Ovary (tissue), 3 donors: ENCODE measurements at regions not wholly inside any gene's neighbourhood (a gene's known extent, or its start where the extent isn't known, plus 50 kb on each side); places are given as distances from the start of the nearest gene placed in this dataset.

Experiments used
- CTCF ChIP-seq, 3 donors: fragments of 450-650 bp in 2 of 3; fragments of 200-600 bp in 1 of 3; IDR thresholded peaks; one replicate each; pipeline versions ENCODE4 v1.5.1 to v1.8.0; 2016 to 2022; ENCODE audit warnings: antibody characterized with exemption in 3 of 3, mild to moderate bottlenecking in 1 of 3
- EP300 ChIP-seq: sonication (generic); formaldehyde crosslinking; IDR thresholded peaks from one replicate; pipeline ENCODE4 v1.6.1; 2017; ENCODE audit warnings: antibody characterized with exemption
- donor health status: DM: no; HTN: no; CAD: no.

GRCh38 chr4:112813790-112814189, 176.8 kb downstream of the LARP7 start:
- no peak for TF ChIP-seq CTCF (IDR thresholded peaks at IDR 0.05)
- no peak for TF ChIP-seq EP300
